Activated CD4-positive, alpha-beta T cell treated with anti-CD3 and anti-CD28 coated beads, Interleukin-2, amount 50 U/mL, for 4 hours (primary cell): ENCODE measurements at regions not wholly inside any gene's neighbourhood (a gene's known extent, or its start where the extent isn't known, plus 50 kb on each side); places are given as distances from the start of the nearest gene placed in this dataset.

Experiments
- DNase-seq, 2 experiments: peaks; one replicate each; pipeline ENCODE4 v3.0.0-alpha.2; 2020

GRCh38 chr10:77710081-77710551 is 72.5 kb upstream of the KCNMA1 start:
- DNase-seq = no peak

GRCh38 chr10:77707570-77707969 is 70.0 kb upstream of the KCNMA1 start:
- DNase-seq = no peak

- no peak for DNase-seq
Measured at GRCh38 chr10:77702166-77702565, 64.6 kb upstream of the KCNMA1 start.

GRCh38 chr10:77700086-77700485 is 62.5 kb upstream of the KCNMA1 start:
- DNase-seq = no peak

GRCh38 chr10:77699080-77699645 is 61.6 kb upstream of the KCNMA1 start:
- DNase-seq = no peak

- no peak for DNase-seq
Measured at GRCh38 chr10:77698267-77698931, 60.8 kb upstream of the KCNMA1 start.

- DNase-seq = no peak
Measured at GRCh38 chr10:77696584-77696983, 59.0 kb upstream of the KCNMA1 start.

GRCh38 chr10:77695186-77695585 is 57.6 kb upstream of the KCNMA1 start:
- DNase-seq = no peak

- no peak for DNase-seq
Measured at GRCh38 chr10:77692782-77693181, 55.2 kb upstream of the KCNMA1 start.

GRCh38 chr10:77689339-77689738 is 51.7 kb upstream of the KCNMA1 start:
- no peak for DNase-seq

GRCh38 chr10:77687621-77688020 is 50.0 kb upstream of the KCNMA1 start:
- DNase-seq = no peak
